OCI-LY3 (cell line): ENCODE measurements at regions not wholly inside any gene's neighbourhood (a gene's known extent, or its start where the extent isn't known, plus 50 kb on each side); places are given as distances from the start of the nearest gene placed in this dataset.
"Not testable (repeated sequence)": the region's sequence is repeated elsewhere in the genome, so short reads cannot be mapped to it uniquely, and the experiment has no call there.

Experiments
- H2AFZ ChIP-seq: fragments of 200-600, 300-600 bp; shearing (Covaris generic); 2 replicates; pipeline ENCODE4 v1.6.0; 2014; ENCODE audit warnings: antibody characterized with exemption, low read depth, low read length
- H3K27ac ChIP-seq: fragments of 200-600, 300-600 bp; sonication (generic); 2 replicates; pipeline ENCODE4 v1.5.1; 2014; ENCODE audit warnings: mild to moderate bottlenecking, low read length, moderate library complexity, mixed read lengths
- H3K27me3 ChIP-seq: fragments of 200-600, 300-600 bp; sonication (generic); 2 replicates; pipeline ENCODE4 v1.6.1; 2014; ENCODE audit warnings: low read depth, low read length, mixed read lengths
- H3K36me3 ChIP-seq: fragments of 200-600, 300-600 bp; sonication (generic); replicated peaks from 2 replicates; pipeline ENCODE3; 2014; ENCODE audit warnings: low read depth, low read length, mixed read lengths
- H3K4me1 ChIP-seq: fragments of 300-600, 200-600 bp; sonication (generic); 2 replicates; pipeline ENCODE4 v1.6.1; 2014; ENCODE audit warnings: low read length, mixed read lengths
- H3K4me2 ChIP-seq: fragments of 200-600, 300-600 bp; sonication (generic); 2 replicates; pipeline ENCODE4 v1.6.1; 2014; ENCODE audit warnings: low read length, mixed read lengths
- H3K4me3 ChIP-seq: fragments of 300-600, 200-600 bp; sonication (generic); 2 replicates; pipeline ENCODE4 v1.5.1; 2014; ENCODE audit warnings: antibody characterized with exemption, mild to moderate bottlenecking, low read length, moderate library complexity
- H3K79me2 ChIP-seq: fragments of 300-600, 200-600 bp; shearing (Covaris generic); 2 replicates; pipeline ENCODE4 v1.6.1; 2014; ENCODE audit warnings: mild to moderate bottlenecking, low read length, mixed read lengths
- H3K9ac ChIP-seq: fragments of 300-600, 200-600 bp; shearing (Covaris generic); 2 replicates; pipeline ENCODE4 v1.6.0; 2014; ENCODE audit warnings: mild to moderate bottlenecking, low read length, moderate library complexity
- H3K9me3 ChIP-seq: fragments of 200-600, 300-600 bp; shearing (Covaris generic); 2 replicates; pipeline ENCODE4 v1.6.1; 2014; ENCODE audit warnings: low read length, mixed read lengths; ENCODE audit not compliant: insufficient read depth
- H4K20me1 ChIP-seq: fragments of 200-600, 300-600 bp; sonication (generic); 2 replicates; pipeline ENCODE4 v1.6.1; 2016; ENCODE audit warnings: low read length, mixed read lengths; ENCODE audit not compliant: insufficient read depth
- CTCF ChIP-seq: fragments of 200-600, 300-600 bp; sonication (generic); IDR thresholded peaks from 2 replicates; pipeline ENCODE4 v1.5.1; 2014; ENCODE audit warnings: antibody characterized with exemption, low read length, low read depth
- EZH2phosphoT487 ChIP-seq: fragments of 200-600 bp; shearing (Covaris generic); IDR thresholded peaks from 2 replicates; pipeline ENCODE4 v1.6.1; 2018; ENCODE audit warnings: antibody characterized with exemption, mixed run types, low read depth

GRCh38 chr6:167669870-167670802, 156.6 kb upstream of the AFDN start:
- no peak overlapping the region for H3K27ac ChIP-seq
- H3K36me3 ChIP-seq, result no peaks in the 10 kb centered on the region
- no peaks in the 10 kb centered on the region for H3K9me3 ChIP-seq
- H4K20me1 ChIP-seq, result no peaks in the 10 kb centered on the region
- TF ChIP-seq EZH2phosphoT487 (no peak), CTCF (no peak)
- H3K4me1 ChIP-seq, result no peaks in the 10 kb centered on the region
- no peak overlapping the region for H3K9ac ChIP-seq
- H2AFZ ChIP-seq, result no peak overlapping the region
- no peak overlapping the region for H3K4me2 ChIP-seq
- H3K79me2 ChIP-seq, result no peaks in the 10 kb centered on the region
- no peak overlapping the region for H3K4me3 ChIP-seq
- no peaks in the 10 kb centered on the region for H3K27me3 ChIP-seq

- no peaks in the 10 kb centered on the region for H3K4me1 ChIP-seq
- H3K27ac ChIP-seq, result no peak overlapping the region
- H3K36me3 ChIP-seq, result no peaks in the 10 kb centered on the region
- H3K4me3 ChIP-seq, result no peak overlapping the region
- H3K27me3 ChIP-seq, result 0 out of 2 replicates have a peak, but pooled peaks cover under 1% of the 10 kb centered on the region
- no peaks in the 10 kb centered on the region for H3K79me2 ChIP-seq
- TF ChIP-seq EZH2phosphoT487, result no peak
- no peak for TF ChIP-seq CTCF
- no peak overlapping the region for H2AFZ ChIP-seq
- H4K20me1 ChIP-seq, result no peaks in the 10 kb centered on the region
- no peaks in the 10 kb centered on the region for H3K9me3 ChIP-seq
- H3K9ac ChIP-seq, result no peak overlapping the region
- no peak overlapping the region for H3K4me2 ChIP-seq
Measured at GRCh38 chr6:167670938-167671338, 155.8 kb upstream of the AFDN start.

GRCh38 chr6:167671379-167671976, 155.2 kb upstream of the AFDN start:
- not testable (repeated sequence) for H3K9me3 ChIP-seq, H3K4me2 ChIP-seq, H3K36me3 ChIP-seq, H3K27ac ChIP-seq, H4K20me1 ChIP-seq, H3K4me1 ChIP-seq, H3K79me2 ChIP-seq, H3K27me3 ChIP-seq, H2AFZ ChIP-seq, H3K4me3 ChIP-seq, H3K9ac ChIP-seq

GRCh38 chr6:167671977-167672687, 154.6 kb upstream of the AFDN start:
- no peak overlapping the region for H3K4me3 ChIP-seq
- no peaks in the 10 kb centered on the region for H3K9me3 ChIP-seq
- H3K36me3 ChIP-seq, result no peaks in the 10 kb centered on the region
- H3K4me2 ChIP-seq, result no peak overlapping the region
- no peak for TF ChIP-seq CTCF
- TF ChIP-seq EZH2phosphoT487, result no peak
- no peak overlapping the region for H3K9ac ChIP-seq
- H3K27ac ChIP-seq, result no peak overlapping the region
- H3K27me3 ChIP-seq, result peaks cover 4% of the 10 kb centered on the region
- no peaks in the 10 kb centered on the region for H3K79me2 ChIP-seq
- H4K20me1 ChIP-seq, result no peaks in the 10 kb centered on the region
- H3K4me1 ChIP-seq, result no peaks in the 10 kb centered on the region
- H2AFZ ChIP-seq, result no peak overlapping the region
